RWPE2 (cell line): ENCODE measurements at regions not wholly inside any gene's neighbourhood (a gene's known extent, or its start where the extent isn't known, plus 50 kb on each side); places are given as distances from the start of the nearest gene placed in this dataset.
"Not testable (repeated sequence)": the region's sequence is repeated elsewhere in the genome, so short reads cannot be mapped to it uniquely, and the experiment has no call there.

Source experiments
- ATAC-seq: fragments of 200-7000 bp; cut with Tn5 transposase; 3 replicates; pipeline ENCODE4 v1.9.1; 2021; ENCODE audit warnings: low read depth
- DNase-seq: peaks from one replicate; pipeline ENCODE4 v3.0.0-alpha.2; 2020; ENCODE audit warnings: low spot score
- H3K27ac ChIP-seq: fragments of 450-650 bp; 2 replicates; pipeline ENCODE4 v1.5.1; 2017; ENCODE audit warnings: mild to moderate bottlenecking; ENCODE audit not compliant: poor library complexity, severe bottlenecking
- H3K27me3 ChIP-seq: fragments of 250-450 bp; sonication (Bioruptor Pico); 2 replicates; pipeline ENCODE4 v1.5.1; 2021; ENCODE audit warnings: mild to moderate bottlenecking, moderate library complexity; ENCODE audit not compliant: insufficient read depth, poor library complexity, severe bottlenecking
- H3K36me3 ChIP-seq: fragments of 250-450 bp; sonication (Bioruptor Pico); 2 replicates; pipeline ENCODE4 v1.5.1; 2020; ENCODE audit warnings: low read depth, mild to moderate bottlenecking, moderate library complexity
- H3K4me1 ChIP-seq: fragments of 250-450 bp; sonication (Bioruptor Pico); 2 replicates; pipeline ENCODE4 v1.5.1; 2021; ENCODE audit warnings: mild to moderate bottlenecking, moderate library complexity; ENCODE audit not compliant: insufficient read depth, poor library complexity, severe bottlenecking
- H3K4me3 ChIP-seq: fragments of 250-450 bp; sonication (Bioruptor Pico); 2 replicates; pipeline ENCODE4 v1.5.1; 2021; ENCODE audit warnings: mild to moderate bottlenecking, moderate library complexity; ENCODE audit not compliant: severe bottlenecking
- H3K9me3 ChIP-seq: fragments of 250-450 bp; sonication (Bioruptor Pico); 2 replicates; pipeline ENCODE4 v1.5.1; 2021; ENCODE audit warnings: mild to moderate bottlenecking, moderate library complexity; ENCODE audit not compliant: severe bottlenecking
- CTCF ChIP-seq: fragments of 450-650 bp; IDR thresholded peaks from one replicate; pipeline ENCODE4 v1.5.1; 2017; ENCODE audit warnings: mild to moderate bottlenecking, moderate library complexity; ENCODE audit not compliant: poor library complexity, severe bottlenecking

GRCh38 chr4:127523369-127523768 lies 109.4 kb upstream of the INTU start:
- H3K36me3 ChIP-seq, result no peaks in the 10 kb centered on the region
- H3K27me3 ChIP-seq, result no peaks in the 10 kb centered on the region
- DNase-seq, result no peak
- H3K4me1 ChIP-seq, result no peaks in the 10 kb centered on the region
- no peak for TF ChIP-seq CTCF
- no peak overlapping the region for H3K27ac ChIP-seq
- no peak for ATAC-seq
- no peak overlapping the region for H3K4me3 ChIP-seq
- H3K9me3 ChIP-seq, result no peaks in the 10 kb centered on the region

GRCh38 chr4:127525608-127526007 lies 107.1 kb upstream of the INTU start:
- TF ChIP-seq CTCF, result no peak
- Histone ChIP-seq H3K36me3 (no peaks in the 10 kb centered on the region), H3K4me1 (no peaks in the 10 kb centered on the region), H3K9me3 (no peaks in the 10 kb centered on the region), H3K4me3 (no peak overlapping the region), H3K27me3 (no peaks in the 10 kb centered on the region), H3K27ac (no peak overlapping the region)
- ATAC-seq, result no peak
- no peak for DNase-seq

GRCh38 chr4:127528302-127528701 lies 104.5 kb upstream of the INTU start:
- H3K9me3 ChIP-seq, result no peaks in the 10 kb centered on the region
- H3K4me1 ChIP-seq, result no peaks in the 10 kb centered on the region
- no peak overlapping the region for H3K27ac ChIP-seq
- ATAC-seq (no peak), DNase-seq (no peak)
- H3K27me3 ChIP-seq, result no peaks in the 10 kb centered on the region
- H3K4me3 ChIP-seq, result no peak overlapping the region
- H3K36me3 ChIP-seq, result no peaks in the 10 kb centered on the region
- no peak for TF ChIP-seq CTCF

- DNase-seq, H3K4me1 ChIP-seq, H3K27me3 ChIP-seq, ATAC-seq, H3K27ac ChIP-seq, H3K4me3 ChIP-seq, H3K36me3 ChIP-seq, H3K9me3 ChIP-seq: not testable (repeated sequence)
Observed at GRCh38 chr4:127529879-127530278, 102.9 kb upstream of the INTU start.

- H3K4me3 ChIP-seq, result no peak overlapping the region
- ATAC-seq (no peak), DNase-seq (no peak)
- no peak for TF ChIP-seq CTCF
- H3K36me3 ChIP-seq, result no peaks in the 10 kb centered on the region
- H3K27me3 ChIP-seq, result no peaks in the 10 kb centered on the region
- no peak overlapping the region for H3K27ac ChIP-seq
- no peaks in the 10 kb centered on the region for H3K4me1 ChIP-seq
- no peaks in the 10 kb centered on the region for H3K9me3 ChIP-seq
Observed at GRCh38 chr4:127533028-127533700, 99.6 kb upstream of the INTU start.
